Uterus (tissue), 2 donors: ENCODE measurements at regions not wholly inside any gene's neighbourhood (a gene's known extent, or its start where the extent isn't known, plus 50 kb on each side); places are given as distances from the start of the nearest gene placed in this dataset.

Source experiments
- CTCF ChIP-seq, 4 experiments: fragments of 200-600 bp in 2 of 4; fragments of 450-650 bp in 2 of 4; sonication (generic) in 2 of 4; IDR thresholded peaks; one replicate each; pipeline ENCODE4 v1.5.1; 2016 to 2019; ENCODE audit warnings: antibody characterized with exemption in 4 of 4, mild to moderate bottlenecking in 2 of 4, moderate library complexity in 1 of 4
- POLR2A ChIP-seq, 2 donors: fragments of 450-650 bp; IDR thresholded peaks; one replicate each; pipeline ENCODE4 v1.6.1; 2016; ENCODE audit warnings: antibody characterized with exemption in 2 of 2, mild to moderate bottlenecking in 1 of 2, moderate library complexity in 1 of 2

- TF ChIP-seq CTCF (IDR thresholded peaks at IDR 0.05) (no peak), POLR2A (IDR thresholded peaks at IDR 0.05) (no peak)
These were observed 77.9 kb downstream of the FAT4 start for GRCh38 chr4:125392694-125393093.
